AG10803 (cell line): ENCODE measurements at regions not wholly inside any gene's neighbourhood (a gene's known extent, or its start where the extent isn't known, plus 50 kb on each side); places are given as distances from the start of the nearest gene placed in this dataset.
"Not testable (repeated sequence)": the region's sequence is repeated elsewhere in the genome, so short reads cannot be mapped to it uniquely, and the experiment has no call there.

Experiments
- DNase-seq: peaks from one replicate; pipeline ENCODE4 v3.0.0; 2010; ENCODE audit warnings: low read depth
- H3K4me3 ChIP-seq: 2 replicates; pipeline ENCODE4 v1.5.1; 2011; ENCODE audit warnings: mild to moderate bottlenecking, low read length, control low read depth
- TF ChIP-seq, protein P1 (sequence below): conservative IDR thresholded peaks from 2 replicates; pipeline ENCODE4 v1.5.1; 2011; ENCODE audit warnings: mild to moderate bottlenecking, low read length, control low read depth, inconsistent platforms

- TF ChIP-seq, protein P1, sequence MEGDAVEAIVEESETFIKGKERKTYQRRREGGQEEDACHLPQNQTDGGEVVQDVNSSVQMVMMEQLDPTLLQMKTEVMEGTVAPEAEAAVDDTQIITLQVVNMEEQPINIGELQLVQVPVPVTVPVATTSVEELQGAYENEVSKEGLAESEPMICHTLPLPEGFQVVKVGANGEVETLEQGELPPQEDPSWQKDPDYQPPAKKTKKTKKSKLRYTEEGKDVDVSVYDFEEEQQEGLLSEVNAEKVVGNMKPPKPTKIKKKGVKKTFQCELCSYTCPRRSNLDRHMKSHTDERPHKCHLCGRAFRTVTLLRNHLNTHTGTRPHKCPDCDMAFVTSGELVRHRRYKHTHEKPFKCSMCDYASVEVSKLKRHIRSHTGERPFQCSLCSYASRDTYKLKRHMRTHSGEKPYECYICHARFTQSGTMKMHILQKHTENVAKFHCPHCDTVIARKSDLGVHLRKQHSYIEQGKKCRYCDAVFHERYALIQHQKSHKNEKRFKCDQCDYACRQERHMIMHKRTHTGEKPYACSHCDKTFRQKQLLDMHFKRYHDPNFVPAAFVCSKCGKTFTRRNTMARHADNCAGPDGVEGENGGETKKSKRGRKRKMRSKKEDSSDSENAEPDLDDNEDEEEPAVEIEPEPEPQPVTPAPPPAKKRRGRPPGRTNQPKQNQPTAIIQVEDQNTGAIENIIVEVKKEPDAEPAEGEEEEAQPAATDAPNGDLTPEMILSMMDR = no peak
These were observed 137.5 kb downstream of the ZFP64 start for GRCh38 chr20:52054123-52054522.

DNA sequence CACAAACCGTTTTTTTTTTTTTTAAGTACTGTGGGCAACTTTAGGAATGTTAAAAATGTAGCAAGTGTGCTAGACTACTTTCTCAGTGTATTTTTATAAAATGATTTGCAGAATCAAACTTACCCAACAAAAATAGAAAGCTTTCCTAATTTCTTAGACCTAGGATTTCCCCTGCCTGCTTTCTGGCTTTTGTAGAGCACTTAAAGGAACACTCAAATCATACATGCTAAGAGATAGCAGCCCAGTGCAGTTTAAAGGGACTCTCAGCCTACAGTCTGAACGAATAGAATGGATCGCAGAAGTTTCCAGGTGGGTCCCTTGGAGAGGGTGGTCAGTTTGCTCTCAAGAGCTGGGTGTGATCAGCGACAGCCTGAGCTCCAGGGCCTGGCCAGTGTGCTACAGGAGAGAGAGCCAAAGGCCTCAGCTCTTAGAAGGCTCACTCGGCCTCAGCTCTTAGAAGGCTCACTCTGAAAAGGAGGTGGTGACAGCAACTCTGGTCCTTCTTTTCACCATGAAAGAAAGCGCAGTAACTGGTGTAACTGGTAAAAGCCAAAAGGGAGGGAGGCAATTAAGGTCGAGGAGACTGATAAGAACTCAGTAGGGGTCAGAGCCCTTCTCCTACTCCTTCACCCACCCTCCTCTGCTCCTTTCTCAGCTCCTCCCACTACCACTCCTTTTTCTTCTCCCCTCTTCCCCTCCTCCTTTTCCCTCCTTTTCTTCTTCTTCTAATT is 142.4 kb downstream of the ZFP64 start:
- no peak overlapping the region for H3K4me3 ChIP-seq
- peak; percentile 67 for DNase-seq
- TF ChIP-seq, protein P1 = no peak

More at GRCh38 chr20:52054123-52054522, 137.5 kb downstream of the ZFP64 start:
- no peak overlapping the region for H3K4me3 ChIP-seq
- no peak for DNase-seq

- H3K4me3 ChIP-seq = no peak overlapping the region
- TF ChIP-seq, protein P1 = no peak
- no peak for DNase-seq
These were observed 143.5 kb downstream of the ZFP64 start for GRCh38 chr20:52047811-52048764.

- TF ChIP-seq, protein P1 = no peak
- DNase-seq = no peak
These were observed 149.6 kb downstream of the ZFP64 start for GRCh38 chr20:52041966-52042365.

DNA sequence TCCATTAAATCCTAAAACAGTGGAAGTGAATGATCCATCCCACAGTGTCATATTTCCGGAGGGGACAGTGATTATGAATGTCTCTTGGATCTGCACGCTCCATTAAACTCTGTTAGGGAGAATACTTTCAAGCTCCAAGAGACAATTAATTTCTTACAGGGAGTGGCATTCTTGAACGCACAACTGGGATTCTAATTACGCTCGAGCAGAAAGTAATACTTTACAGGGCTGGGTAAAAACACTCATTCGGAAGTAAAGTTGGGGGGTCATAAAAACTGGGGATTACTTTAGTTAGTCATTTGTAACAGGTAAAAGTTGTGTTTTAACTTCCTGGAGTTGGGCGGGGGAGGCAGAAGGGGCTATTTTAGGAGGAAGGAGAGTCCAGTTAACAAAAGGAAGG is 151.8 kb downstream of the ZFP64 start:
- TF ChIP-seq, protein P1 = no peak
- DNase-seq = no peak
- H3K4me3 ChIP-seq = no peak overlapping the region

More at GRCh38 chr20:52041966-52042365, 149.6 kb downstream of the ZFP64 start:
- H3K4me3 ChIP-seq = no peak overlapping the region

DNA sequence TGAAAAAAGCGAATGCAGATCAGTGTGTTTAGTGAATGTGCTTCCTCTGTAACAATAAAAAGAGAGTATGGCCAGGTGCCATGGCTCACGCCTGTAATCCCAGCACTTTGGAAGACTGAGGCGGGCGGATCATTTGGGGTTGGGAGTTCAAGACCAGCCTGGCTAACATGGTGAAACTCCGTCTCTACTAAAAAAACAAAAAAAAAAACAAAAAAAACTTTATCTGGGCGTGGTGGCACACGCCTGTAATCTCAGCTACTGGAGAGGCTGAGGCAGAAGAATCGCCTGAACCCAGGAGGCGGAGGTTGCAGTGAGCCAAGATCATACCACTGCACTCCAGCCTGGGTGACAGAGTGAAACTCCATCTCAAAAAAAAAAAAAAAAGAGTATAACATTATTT is 152.9 kb downstream of the ZFP64 start:
- not testable (repeated sequence) for DNase-seq, H3K4me3 ChIP-seq

- DNase-seq = no peak
- no peak overlapping the region for H3K4me3 ChIP-seq
- TF ChIP-seq, protein P1 = no peak
These were observed 154.2 kb downstream of the ZFP64 start for GRCh38 chr20:52037370-52037769.
